ENCODE measurements at regions not wholly inside any gene's neighbourhood (a gene's known extent, or its start where the extent isn't known, plus 50 kb on each side); places are given as distances from the start of the nearest gene placed in this dataset.

- DNase-seq (ENCODE audit: low spot score), result no peak
Observed at GRCh38 chr2:18253686-18254197, 306.7 kb downstream of the RDH14 start.

DNA sequence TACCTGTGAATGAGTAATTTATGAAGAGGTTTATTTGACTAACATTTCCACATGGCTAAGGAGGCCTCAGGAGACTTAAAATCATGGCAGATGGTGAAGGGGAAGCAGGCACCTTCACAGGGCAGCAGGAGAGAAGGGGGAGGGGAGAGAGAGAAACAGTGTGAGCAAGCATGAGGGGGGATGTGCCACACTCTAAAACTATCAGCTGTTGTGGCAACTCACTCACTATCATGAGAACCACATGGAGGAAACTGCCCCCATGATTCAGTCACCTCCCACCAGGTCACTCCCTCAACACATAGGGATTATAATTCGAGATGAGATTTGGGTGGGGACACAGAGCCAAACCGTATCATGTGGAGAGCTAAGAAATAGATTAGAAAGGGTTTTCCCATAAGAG is 309.0 kb downstream of the RDH14 start:
- no peak for DNase-seq (ENCODE audit: low spot score)

DNA sequence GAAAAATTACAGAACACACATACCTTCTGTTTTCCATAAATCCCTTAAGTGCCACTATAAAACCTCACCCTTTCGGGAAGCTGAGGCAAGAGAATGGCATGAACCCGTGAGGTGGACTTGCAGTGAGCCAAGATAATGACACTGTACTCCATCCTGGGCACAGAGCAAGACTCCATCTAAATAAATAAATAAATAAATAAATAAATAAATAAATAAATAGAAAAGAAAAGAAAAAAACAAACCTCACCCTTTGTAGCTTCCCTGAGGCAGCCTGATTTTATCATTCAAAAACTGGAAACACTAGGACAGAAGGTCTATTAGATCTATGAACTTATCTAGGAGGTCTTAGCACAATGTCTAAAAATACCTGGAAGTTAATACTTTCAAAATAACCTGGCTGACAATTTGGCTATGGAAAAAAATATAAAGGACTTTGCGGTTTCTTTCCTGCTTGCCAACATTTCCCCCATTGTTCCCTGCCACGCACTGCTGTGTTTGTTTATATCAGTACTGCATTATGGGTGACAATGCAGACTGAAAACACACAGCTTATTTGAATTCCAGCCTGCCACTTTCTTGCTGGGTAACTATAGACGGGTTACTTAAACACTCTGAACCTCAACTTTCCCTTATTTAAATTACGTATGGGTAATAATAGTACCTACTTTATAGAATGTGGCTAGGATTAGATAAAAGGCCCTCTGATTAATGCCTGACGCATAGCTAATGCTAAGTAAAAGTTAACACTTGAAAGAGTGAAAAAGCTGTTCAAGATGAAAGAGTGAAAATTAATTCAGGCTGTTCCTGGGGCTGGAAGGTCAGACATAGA is 313.0 kb downstream of the RDH14 start:
- DNase-seq (ENCODE audit: low spot score), result no peak

DNA sequence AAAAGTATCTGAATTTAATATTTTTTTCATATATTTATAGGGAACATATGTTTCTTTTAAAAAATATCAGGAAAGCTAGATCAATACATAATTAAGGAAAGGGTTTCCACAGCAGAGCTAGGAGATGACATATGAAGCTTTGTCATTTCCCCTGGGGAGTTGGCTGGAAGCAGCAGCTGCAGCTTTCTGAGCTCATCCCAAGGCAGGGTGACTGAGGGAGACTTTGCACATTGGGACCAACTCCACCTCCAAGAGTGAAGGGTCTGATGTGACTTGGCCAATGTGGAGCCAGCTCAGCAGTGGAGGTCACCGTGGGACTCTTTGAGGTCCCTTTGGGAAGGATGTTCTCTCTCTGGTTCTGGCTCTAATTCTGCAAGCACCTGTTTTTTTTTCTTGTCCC is 315.1 kb downstream of the RDH14 start:
- no peak for DNase-seq (ENCODE audit: low spot score)

GRCh38 chr2:18244845-18245244 is 315.6 kb downstream of the RDH14 start:
- no peak for DNase-seq (ENCODE audit: low spot score)

DNA sequence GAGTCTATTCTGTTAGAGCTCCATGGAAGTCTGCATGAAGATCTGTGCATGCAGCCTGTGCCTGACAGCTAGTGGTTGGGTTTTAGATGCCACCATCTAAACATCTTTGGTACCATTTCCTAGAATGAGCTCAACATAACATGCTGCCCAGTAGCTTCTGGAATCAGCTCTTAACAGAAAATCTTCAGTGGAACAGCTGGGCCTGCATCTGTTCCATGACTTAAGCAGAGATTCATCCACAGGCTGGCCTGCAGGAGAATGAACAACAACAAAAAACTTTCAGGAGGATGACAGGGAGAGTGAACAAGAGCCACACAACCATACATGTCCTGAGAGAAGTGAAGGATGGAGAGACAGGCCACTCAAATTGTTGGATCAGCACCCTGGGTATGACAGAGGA is 316.6 kb downstream of the RDH14 start:
- DNase-seq (ENCODE audit: low spot score), result no peak

DNA sequence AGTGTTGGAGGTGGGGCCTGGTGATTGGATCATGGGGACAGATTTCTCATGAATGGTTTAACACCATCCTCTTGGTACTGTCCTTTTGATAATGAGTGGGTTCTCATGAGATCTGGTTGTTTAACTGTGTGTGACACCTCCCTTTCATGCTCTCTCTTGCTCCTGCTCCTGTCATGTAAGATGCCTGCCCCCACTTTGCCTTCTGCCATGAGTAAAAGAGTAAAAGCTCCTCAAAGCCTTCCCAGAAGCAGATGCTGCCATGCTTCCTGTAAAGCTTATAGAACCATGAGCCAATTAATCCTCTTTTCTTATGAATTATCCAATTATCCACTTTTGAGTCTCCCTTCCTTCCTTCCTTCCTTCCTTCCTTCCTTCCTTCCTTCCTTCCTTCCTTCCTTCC is 317.7 kb downstream of the RDH14 start:
- no peak for DNase-seq (ENCODE audit: low spot score)

DNA sequence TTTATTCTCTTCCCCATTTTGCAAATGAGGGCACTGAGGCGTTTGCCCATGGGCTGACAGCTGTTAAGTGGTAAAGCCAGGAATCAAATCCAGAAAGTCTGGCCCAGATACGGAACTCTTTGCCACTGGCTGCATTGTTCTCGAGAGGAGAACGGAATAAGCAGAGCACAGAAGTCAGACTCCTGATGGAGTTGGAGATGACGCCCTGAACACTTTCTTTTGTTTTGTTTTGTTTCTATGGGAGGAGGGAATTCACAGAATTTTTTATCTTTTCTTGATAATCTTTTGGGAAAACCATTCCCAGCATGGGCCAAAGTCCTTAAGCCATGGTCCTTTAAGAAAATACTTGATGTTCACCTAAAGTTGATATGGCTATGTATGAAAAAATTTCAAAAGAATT is 322.2 kb downstream of the RDH14 start:
- no peak for DNase-seq (ENCODE audit: low spot score)

GRCh38 chr2:18237298-18237697 is 323.2 kb downstream of the RDH14 start:
- no peak for DNase-seq (ENCODE audit: low spot score)

DNA sequence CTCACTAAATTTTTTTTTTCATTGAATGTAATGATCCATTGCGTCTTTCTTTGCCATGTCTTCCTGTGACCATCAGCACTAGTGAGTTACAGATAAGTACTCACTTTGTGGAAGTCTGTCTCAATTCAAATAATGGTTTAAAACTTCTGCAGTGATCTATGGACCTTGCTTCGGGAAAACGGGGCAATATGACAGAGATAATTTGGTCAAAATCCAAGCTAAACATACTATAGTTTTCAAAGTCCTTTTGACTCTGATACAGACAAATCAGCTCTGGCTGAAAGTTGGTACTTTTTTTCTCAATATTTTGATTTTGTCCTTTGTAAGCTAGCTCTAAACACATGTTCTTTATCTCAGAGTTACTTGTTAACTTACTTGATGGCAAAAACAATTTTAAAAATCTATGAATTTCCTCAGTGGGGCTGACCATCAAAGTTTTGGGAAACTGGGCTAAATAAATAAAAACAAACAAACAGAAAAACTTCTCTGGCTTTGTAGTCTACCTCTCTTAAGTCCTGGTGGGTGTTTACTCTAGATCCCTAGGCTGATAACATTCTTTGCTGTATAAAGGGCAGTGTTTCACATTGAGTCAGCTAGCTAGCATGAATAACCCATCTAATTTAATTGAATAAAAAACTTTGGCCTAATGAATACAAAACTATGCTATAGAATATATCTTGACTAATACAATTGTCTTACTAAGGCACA is 327.6 kb downstream of the RDH14 start:
- DNase-seq (ENCODE audit: low spot score), result no peak

GRCh38 chr2:18230668-18231067 is 329.8 kb downstream of the RDH14 start:
- DNase-seq (ENCODE audit: low spot score), result no peak

- no peak for DNase-seq (ENCODE audit: low spot score)
Observed at GRCh38 chr2:18219676-18220075, 340.8 kb downstream of the RDH14 start.

- no peak for DNase-seq (ENCODE audit: low spot score)
Observed at GRCh38 chr2:18218160-18218933, 339.9 kb downstream of the KCNS3 start.

DNA sequence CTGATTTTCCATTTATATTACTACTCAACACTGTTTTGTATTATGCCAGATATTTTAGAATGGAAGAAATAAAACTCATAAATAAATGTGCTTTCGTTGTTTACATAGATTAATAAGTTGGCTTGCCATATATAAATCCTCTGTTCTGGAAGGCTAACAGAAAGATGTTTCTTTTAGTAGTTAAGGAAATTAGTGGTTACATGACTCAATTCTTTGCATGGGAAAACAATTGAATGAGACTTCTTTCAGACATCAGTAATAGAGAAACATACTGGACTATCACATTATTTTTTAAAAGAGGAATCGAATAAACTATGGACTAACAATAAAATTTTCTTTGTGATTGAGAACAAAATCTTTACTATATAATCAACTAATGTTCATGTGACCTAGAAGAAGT is 336.5 kb downstream of the KCNS3 start:
- DNase-seq (ENCODE audit: low spot score), result peak; percentile 4

GRCh38 chr2:18213986-18214385 is 335.5 kb downstream of the KCNS3 start:
- no peak for DNase-seq (ENCODE audit: low spot score)

GRCh38 chr2:18209934-18210639 is 331.6 kb downstream of the KCNS3 start:
- peak; percentile 27 for DNase-seq (ENCODE audit: low spot score)

DNA sequence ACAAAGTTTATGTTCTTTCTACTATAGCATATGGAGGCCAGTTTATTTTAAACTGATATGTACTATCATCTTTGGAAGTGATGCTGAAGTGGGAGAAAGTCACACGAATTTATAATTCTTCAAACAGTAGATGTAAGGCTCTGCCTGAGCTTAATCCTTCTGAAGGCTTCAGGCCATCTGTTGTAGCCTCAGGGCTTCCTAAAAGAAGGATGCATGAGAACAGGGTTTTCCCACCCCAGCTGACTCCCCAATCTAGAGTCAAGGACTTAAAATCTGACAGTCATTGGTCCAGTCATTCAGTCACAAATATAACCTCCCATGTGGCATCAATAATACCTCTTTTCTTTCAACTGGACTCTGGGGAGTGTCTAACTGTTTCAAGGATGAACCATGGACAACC is 330.5 kb downstream of the KCNS3 start:
- DNase-seq (ENCODE audit: low spot score), result no peak

DNA sequence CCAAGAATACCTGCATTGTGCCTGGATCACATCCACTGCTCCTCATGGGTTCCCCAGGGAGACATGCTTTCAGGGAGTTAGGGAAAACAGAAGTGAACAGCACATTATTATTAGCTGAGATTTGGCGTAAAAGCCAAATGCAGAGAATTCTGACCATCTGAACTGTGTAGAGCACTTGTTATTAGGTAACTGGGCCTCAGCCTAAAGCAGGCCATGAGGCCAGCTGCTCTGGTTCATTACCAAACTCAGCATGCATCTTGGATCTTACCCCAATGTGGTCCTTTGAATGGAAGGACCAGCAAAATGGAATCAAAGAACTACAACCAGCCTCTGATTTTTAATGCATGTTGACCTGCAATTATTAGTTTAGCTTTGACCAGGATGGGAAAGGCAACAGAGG is 322.3 kb downstream of the KCNS3 start:
- DNase-seq (ENCODE audit: low spot score), result no peak

GRCh38 chr2:18198677-18199076 is 320.2 kb downstream of the KCNS3 start:
- no peak for DNase-seq (ENCODE audit: low spot score)

DNA sequence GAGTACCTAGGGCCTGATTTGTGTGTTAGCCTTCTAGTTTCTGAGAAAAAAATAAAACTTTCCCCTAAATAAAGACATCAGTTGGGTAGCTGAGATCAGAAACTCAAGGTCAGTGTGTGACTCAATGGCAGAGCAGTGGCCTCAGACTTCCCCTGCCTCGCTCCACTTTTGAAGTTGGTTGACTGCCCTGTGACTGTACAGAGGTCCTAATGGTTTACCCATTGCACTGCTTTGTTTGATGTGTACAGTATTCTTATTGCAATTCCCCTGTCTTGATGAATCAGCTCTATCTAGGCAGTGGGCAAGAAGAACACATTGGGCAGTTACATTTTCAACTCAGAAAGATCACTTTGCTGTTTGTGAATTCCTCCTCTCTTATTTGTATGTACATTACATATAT is 315.7 kb downstream of the KCNS3 start:
- DNase-seq (ENCODE audit: low spot score), result no peak

- no peak for DNase-seq (ENCODE audit: low spot score)
Observed at GRCh38 chr2:18186816-18187613, 308.5 kb downstream of the KCNS3 start.
